IMR-90 (cell line): ENCODE measurements at regions not wholly inside any gene's neighbourhood (a gene's known extent, or its start where the extent isn't known, plus 50 kb on each side); places are given as distances from the start of the nearest gene placed in this dataset.

Experiments used
- ATAC-seq: fragments of 200-7000 bp; cut with Tn5 transposase; 2 replicates; pipeline ENCODE4 v1.9.1; 2020; ENCODE audit warnings: low read depth, mild to moderate bottlenecking, moderate library complexity
- BruUV-seq: library from RNA; stranded (reverse); fragments of 400-500 nt; replicated peaks from 2 replicates; lab custom pipeline; 2021; lab: Mats Ljungman, UMichigan
- CTCF ChIA-PET: fragments of 300-600 bp; formaldehyde crosslinking; extraction: SDS; loops from one replicate; lab custom pipeline; 2021; ENCODE audit warnings: antibody characterized with exemption; lab: Yijun Ruan, JAX
- POLR2A ChIA-PET: fragments of 300-600 bp; sonication (Branson Sonifier 250); formaldehyde crosslinking; loops from one replicate; lab custom pipeline; 2022; ENCODE audit warnings: antibody characterized with exemption; ENCODE audit not compliant: unreplicated experiment; lab: Charles Lee
- DNase-seq: peaks from one replicate; pipeline ENCODE4 v3.0.0; 2013
- H2AFZ ChIP-seq: replicated peaks from 2 replicates; pipeline ENCODE3; 2013; ENCODE audit warnings: low read length, mild to moderate bottlenecking; ENCODE audit not compliant: poor library complexity
- H2AK5ac ChIP-seq: 2 replicates; pipeline ENCODE4 v1.6.1; 2013; ENCODE audit warnings: low read depth, low read length, inconsistent platforms
- H2AK9ac ChIP-seq: replicated peaks from 2 replicates; pipeline ENCODE3; 2013; ENCODE audit warnings: mild to moderate bottlenecking, low read depth, low read length, moderate library complexity; ENCODE audit not compliant: poor library complexity
- H2BK120ac ChIP-seq: 2 replicates; pipeline ENCODE4 v1.6.1; 2013; ENCODE audit warnings: low read depth, low read length, inconsistent platforms
- H2BK15ac ChIP-seq: 3 replicates; pipeline ENCODE4 v1.6.1; 2013; ENCODE audit warnings: low read depth, low read length, inconsistent platforms
- H2BK20ac ChIP-seq: 2 replicates; pipeline ENCODE4 v1.6.1; 2013; ENCODE audit warnings: low read depth, mild to moderate bottlenecking, inconsistent platforms, low read length, moderate library complexity
- H2BK5ac ChIP-seq: 2 replicates; pipeline ENCODE4 v1.6.1; 2013; ENCODE audit warnings: mild to moderate bottlenecking, low read depth, low read length, inconsistent platforms; ENCODE audit not compliant: poor library complexity, severe bottlenecking
- H3K14ac ChIP-seq: replicated peaks from 2 replicates; pipeline ENCODE4 v1.6.1; 2013; ENCODE audit warnings: low read depth, low read length, inconsistent platforms
- H3K18ac ChIP-seq: 2 replicates; pipeline ENCODE4 v1.6.1; 2013; ENCODE audit warnings: low read depth, low read length, control low read depth
- H3K23ac ChIP-seq: 2 replicates; pipeline ENCODE4 v1.6.1; 2013; ENCODE audit warnings: low read depth, low read length, inconsistent platforms
- H3K27ac ChIP-seq: 2 replicates; pipeline ENCODE4 v1.5.1; 2013; ENCODE audit warnings: mild to moderate bottlenecking, control low read depth, low read length; ENCODE audit not compliant: insufficient read depth
- H3K27me3 ChIP-seq: 2 replicates; pipeline ENCODE4 v1.6.1; 2013; ENCODE audit warnings: low read length; ENCODE audit not compliant: control insufficient read depth, insufficient read depth
- H3K36me3 ChIP-seq: 2 replicates; pipeline ENCODE4 v1.6.1; 2013; ENCODE audit warnings: low read length, mixed read lengths; ENCODE audit not compliant: control insufficient read depth, insufficient read depth
- H3K4ac ChIP-seq: 2 replicates; pipeline ENCODE4 v1.6.1; 2013; ENCODE audit warnings: low read depth, low read length, inconsistent platforms
- H3K4me1 ChIP-seq: 2 replicates; pipeline ENCODE4 v1.6.1; 2013; ENCODE audit warnings: low read length, mixed read lengths; ENCODE audit not compliant: control insufficient read depth, insufficient read depth
- H3K4me2 ChIP-seq: 2 replicates; pipeline ENCODE4 v1.6.1; 2013; ENCODE audit warnings: low read depth, mild to moderate bottlenecking, control low read depth, low read length, moderate library complexity
- H3K4me3 ChIP-seq: 2 replicates; pipeline ENCODE4 v1.5.1; 2013; ENCODE audit warnings: low read depth, mild to moderate bottlenecking, control low read depth, low read length, moderate library complexity; ENCODE audit not compliant: insufficient read depth
- H3K56ac ChIP-seq: 2 replicates; pipeline ENCODE4 v1.6.1; 2013; ENCODE audit warnings: low read length, inconsistent platforms; ENCODE audit not compliant: insufficient read depth; ENCODE audit errors: extremely low read depth
- H3K79me1 ChIP-seq, 2 experiments: 2 replicates each; pipeline ENCODE4 v1.6.1; 2013; ENCODE audit warnings: low read length in 2 of 2, inconsistent platforms in 1 of 2, low read depth in 1 of 2
- H3K9ac ChIP-seq: 2 replicates; pipeline ENCODE4 v1.6.1; 2013; ENCODE audit warnings: low read depth, low read length, control low read depth
- H3K9me1 ChIP-seq: 2 replicates; pipeline ENCODE4 v1.6.1; 2013; ENCODE audit warnings: low read length, inconsistent platforms; ENCODE audit not compliant: insufficient read depth
- H3K9me3 ChIP-seq: 2 replicates; pipeline ENCODE4 v1.6.1; 2013; ENCODE audit warnings: low read length; ENCODE audit not compliant: control insufficient read depth, insufficient read depth
- H4K20me1 ChIP-seq: 2 replicates; pipeline ENCODE4 v1.6.1; 2013; ENCODE audit warnings: low read length, inconsistent platforms; ENCODE audit not compliant: insufficient read depth
- H4K5ac ChIP-seq: 2 replicates; pipeline ENCODE4 v1.6.1; 2013; ENCODE audit warnings: mild to moderate bottlenecking, low read depth, low read length, control low read depth
- H4K8ac ChIP-seq, 2 experiments: 2 replicates each; pipeline ENCODE4 v1.6.1; 2013; ENCODE audit warnings: low read depth in 2 of 2, low read length in 2 of 2, control low read depth in 1 of 2, inconsistent platforms in 1 of 2
- H4K91ac ChIP-seq: 2 replicates; pipeline ENCODE4 v1.6.1; 2013; ENCODE audit warnings: low read depth, low read length, inconsistent platforms; ENCODE audit not compliant: insufficient read depth
- BHLHE40 ChIP-seq: fragments of 150-350 bp; IDR thresholded peaks from 2 replicates; pipeline ENCODE4 v1.6.1; 2016; ENCODE audit warnings: mild to moderate bottlenecking, low read depth, low read length
- CEBPB ChIP-seq: IDR thresholded peaks from 2 replicates; pipeline ENCODE4 v1.6.1; 2012; ENCODE audit warnings: low read depth, low read length, improper control_type of control experiment
- CHD1 ChIP-seq: IDR thresholded peaks from 2 replicates; pipeline ENCODE4 v1.6.1; 2012; ENCODE audit warnings: low read depth, low read length, improper control_type of control experiment
- FOS ChIP-seq: fragments of 150-350 bp; IDR thresholded peaks from 2 replicates; pipeline ENCODE4 v1.6.1; 2016; ENCODE audit warnings: low read depth, low read length
- MAFK ChIP-seq: IDR thresholded peaks from 2 replicates; pipeline ENCODE4 v1.6.1; 2012; ENCODE audit warnings: low read depth, low read length, improper control_type of control experiment
- MAZ ChIP-seq: IDR thresholded peaks from 2 replicates; pipeline ENCODE4 v1.6.1; 2012; ENCODE audit warnings: low read depth, mild to moderate bottlenecking, low read length, improper control_type of control experiment, moderate library complexity, borderline replicate concordance
- MXI1 ChIP-seq: IDR thresholded peaks from 2 replicates; pipeline ENCODE4 v1.6.1; 2012; ENCODE audit warnings: low read depth, mild to moderate bottlenecking, low read length, moderate library complexity, borderline replicate concordance
- NFE2L2 ChIP-seq: fragments of 150-350 bp; IDR thresholded peaks from 2 replicates; pipeline ENCODE4 v1.6.1; 2016; ENCODE audit warnings: low read depth, mild to moderate bottlenecking, low read length
- POLR2A ChIP-seq: IDR thresholded peaks from 2 replicates; pipeline ENCODE4 v1.6.1; 2012; ENCODE audit warnings: mild to moderate bottlenecking, low read depth, low read length
- RAD21 ChIP-seq: IDR thresholded peaks from 2 replicates; pipeline ENCODE4 v1.6.1; 2012; ENCODE audit warnings: low read length, improper control_type of control experiment
- RCOR1 ChIP-seq: IDR thresholded peaks from 2 replicates; pipeline ENCODE4 v1.6.1; 2012; ENCODE audit warnings: mild to moderate bottlenecking, low read length, improper control_type of control experiment; ENCODE audit not compliant: insufficient replicate concordance
- RFX5 ChIP-seq: IDR thresholded peaks from 2 replicates; pipeline ENCODE4 v1.8.0; 2012; ENCODE audit warnings: low read depth, mild to moderate bottlenecking, low read length, moderate library complexity
- SMC3 ChIP-seq: fragments of 150-350 bp; IDR thresholded peaks from 2 replicates; pipeline ENCODE4 v1.6.1; 2016; ENCODE audit warnings: low read depth, mild to moderate bottlenecking, antibody characterized with exemption, low read length, moderate library complexity
- WGBS, 2 experiments: methylation state at CpG; one replicate each; pipeline versions ENCODE4 v1.1.5 to v1.1.7; 2013; ENCODE audit warnings: missing lambda C conversion rate in 2 of 2; ENCODE audit not compliant: insufficient read length in 1 of 2; ENCODE audit errors: extremely low coverage in 2 of 2; 5-methylcytosine and 5-hydroxymethylcytosine counted together
- dilution Hi-C: fragments of 300-500 bp; cut with HindIII; formaldehyde crosslinking; loops from one replicate; pipeline ENCODE4 v1.14.3; 2018; ENCODE audit warnings: low sequenced_read_pairs; ENCODE audit not compliant: unreplicated experiment
- in situ Hi-C: fragments of 300-500 bp; cut with MboI; formaldehyde crosslinking; loops from 3 replicates; pipeline ENCODE4 v1.14.3; 2019; ENCODE audit warnings: low sequenced_read_pairs, inconsistent platforms, mixed read lengths
- intact Hi-C: fragments of 100-400 bp; cut with micrococcal nuclease; formaldehyde crosslinking; loops from 2 replicates; pipeline ENCODE4 v1.10.0; 2022
- TF ChIP-seq, protein P1 (sequence below): fragments of 150-350 bp; IDR thresholded peaks from 2 replicates; pipeline ENCODE4 v1.6.1; 2017; ENCODE audit warnings: mild to moderate bottlenecking, antibody characterized with exemption, low read length, low read depth
- TF ChIP-seq, protein P2 (sequence below): conservative IDR thresholded peaks from 2 replicates; pipeline ENCODE4 v1.5.1; 2012; ENCODE audit warnings: mild to moderate bottlenecking, low read depth, low read length, improper control_type of control experiment
- TF ChIP-seq, protein P3 (sequence below): fragments of 150-350 bp; IDR thresholded peaks from 2 replicates; pipeline ENCODE4 v1.6.1; 2016; ENCODE audit warnings: low read depth, mild to moderate bottlenecking, low read length, moderate library complexity, borderline replicate concordance

GRCh38 chr18:6495536-6495935 lies 80.8 kb upstream of the L3MBTL4 start:
- Histone ChIP-seq H3K27ac (no peak overlapping the region), H3K9me3 (no peaks in the 10 kb centered on the region), H4K8ac (no peak overlapping the region), H3K36me3 (no peaks in the 10 kb centered on the region), H4K20me1 (no peaks in the 10 kb centered on the region), H3K4ac (no peak overlapping the region), H3K56ac (no peak overlapping the region), H2BK15ac (no peak overlapping the region), H4K5ac (no peak overlapping the region), H3K4me3 (no peak overlapping the region), H2BK20ac (no peak overlapping the region), H4K91ac (no peak overlapping the region), H2BK5ac (no peak overlapping the region), H3K18ac (no peak overlapping the region), H2AK5ac (no peak overlapping the region), H3K14ac (no peak overlapping the region), H2AK9ac (no peak overlapping the region), H3K23ac (no peak overlapping the region), H3K9me1 (no peaks in the 10 kb centered on the region), H3K27me3 (no peaks in the 10 kb centered on the region), H3K9ac (no peak overlapping the region), H3K4me2 (no peak overlapping the region), H2AFZ (no peak overlapping the region), H3K4me1 (no peaks in the 10 kb centered on the region), H2BK120ac (no peak overlapping the region), H3K79me1 (no peaks in the 10 kb centered on the region)
- DNase-seq: no peak
- CTCF ChIA-PET: no interaction called here
- TF ChIP-seq RCOR1 (no peak), CEBPB (no peak), SMC3 (no peak), RAD21 (no peak), POLR2A (no peak), FOS (no peak), MXI1 (no peak), RFX5 (no peak), MAZ (no peak), MAFK (no peak), CHD1 (no peak), BHLHE40 (no peak), NFE2L2 (no peak)
- TF ChIP-seq, protein P1, sequence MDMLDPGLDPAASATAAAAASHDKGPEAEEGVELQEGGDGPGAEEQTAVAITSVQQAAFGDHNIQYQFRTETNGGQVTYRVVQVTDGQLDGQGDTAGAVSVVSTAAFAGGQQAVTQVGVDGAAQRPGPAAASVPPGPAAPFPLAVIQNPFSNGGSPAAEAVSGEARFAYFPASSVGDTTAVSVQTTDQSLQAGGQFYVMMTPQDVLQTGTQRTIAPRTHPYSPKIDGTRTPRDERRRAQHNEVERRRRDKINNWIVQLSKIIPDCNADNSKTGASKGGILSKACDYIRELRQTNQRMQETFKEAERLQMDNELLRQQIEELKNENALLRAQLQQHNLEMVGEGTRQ: no peak
- TF ChIP-seq, protein P2, sequence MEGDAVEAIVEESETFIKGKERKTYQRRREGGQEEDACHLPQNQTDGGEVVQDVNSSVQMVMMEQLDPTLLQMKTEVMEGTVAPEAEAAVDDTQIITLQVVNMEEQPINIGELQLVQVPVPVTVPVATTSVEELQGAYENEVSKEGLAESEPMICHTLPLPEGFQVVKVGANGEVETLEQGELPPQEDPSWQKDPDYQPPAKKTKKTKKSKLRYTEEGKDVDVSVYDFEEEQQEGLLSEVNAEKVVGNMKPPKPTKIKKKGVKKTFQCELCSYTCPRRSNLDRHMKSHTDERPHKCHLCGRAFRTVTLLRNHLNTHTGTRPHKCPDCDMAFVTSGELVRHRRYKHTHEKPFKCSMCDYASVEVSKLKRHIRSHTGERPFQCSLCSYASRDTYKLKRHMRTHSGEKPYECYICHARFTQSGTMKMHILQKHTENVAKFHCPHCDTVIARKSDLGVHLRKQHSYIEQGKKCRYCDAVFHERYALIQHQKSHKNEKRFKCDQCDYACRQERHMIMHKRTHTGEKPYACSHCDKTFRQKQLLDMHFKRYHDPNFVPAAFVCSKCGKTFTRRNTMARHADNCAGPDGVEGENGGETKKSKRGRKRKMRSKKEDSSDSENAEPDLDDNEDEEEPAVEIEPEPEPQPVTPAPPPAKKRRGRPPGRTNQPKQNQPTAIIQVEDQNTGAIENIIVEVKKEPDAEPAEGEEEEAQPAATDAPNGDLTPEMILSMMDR: no peak
- TF ChIP-seq, protein P3, sequence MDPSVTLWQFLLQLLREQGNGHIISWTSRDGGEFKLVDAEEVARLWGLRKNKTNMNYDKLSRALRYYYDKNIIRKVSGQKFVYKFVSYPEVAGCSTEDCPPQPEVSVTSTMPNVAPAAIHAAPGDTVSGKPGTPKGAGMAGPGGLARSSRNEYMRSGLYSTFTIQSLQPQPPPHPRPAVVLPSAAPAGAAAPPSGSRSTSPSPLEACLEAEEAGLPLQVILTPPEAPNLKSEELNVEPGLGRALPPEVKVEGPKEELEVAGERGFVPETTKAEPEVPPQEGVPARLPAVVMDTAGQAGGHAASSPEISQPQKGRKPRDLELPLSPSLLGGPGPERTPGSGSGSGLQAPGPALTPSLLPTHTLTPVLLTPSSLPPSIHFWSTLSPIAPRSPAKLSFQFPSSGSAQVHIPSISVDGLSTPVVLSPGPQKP: no peak
- no peak for ATAC-seq
- POLR2A ChIA-PET: no interaction called here
- WGBS, 2 experiments: no CpG with 5 or more reads among the region's 5 CpGs
- dilution Hi-C loops (no loop called here), in situ Hi-C loops (no loop called here), intact Hi-C loops (no loop called here)
- no TSS peak for BruUV-seq
